GM12872 (cell line): ENCODE measurements at regions not wholly inside any gene's neighbourhood (a gene's known extent, or its start where the extent isn't known, plus 50 kb on each side); places are given as distances from the start of the nearest gene placed in this dataset.

Experiments used
- CTCF ChIP-seq: IDR thresholded peaks from 3 replicates; pipeline ENCODE4 v1.5.1; 2011; ENCODE audit warnings: low read depth, mild to moderate bottlenecking, low read length, moderate library complexity; ENCODE audit not compliant: insufficient read depth

DNA sequence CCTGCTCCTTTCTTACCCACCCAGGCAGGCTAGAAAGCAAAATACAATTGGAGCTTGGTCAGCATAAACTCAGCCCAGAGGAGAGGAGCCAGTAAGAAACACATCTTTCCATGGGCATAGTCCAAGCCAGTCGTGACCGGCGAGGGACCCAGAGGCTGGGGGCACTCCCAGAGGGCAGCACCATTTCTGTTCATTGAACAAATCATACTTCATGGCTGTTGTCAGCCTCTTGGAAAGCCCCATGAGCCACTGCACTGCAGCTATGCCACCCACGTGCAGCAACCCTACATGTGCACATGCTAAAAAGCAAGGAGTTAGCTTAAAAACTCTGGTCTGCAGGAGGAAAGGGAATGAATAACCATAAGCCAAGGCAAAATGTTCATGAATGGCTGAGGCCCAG is 90.0 kb upstream of the CDKN3 start:
- no peak for TF ChIP-seq CTCF

DNA sequence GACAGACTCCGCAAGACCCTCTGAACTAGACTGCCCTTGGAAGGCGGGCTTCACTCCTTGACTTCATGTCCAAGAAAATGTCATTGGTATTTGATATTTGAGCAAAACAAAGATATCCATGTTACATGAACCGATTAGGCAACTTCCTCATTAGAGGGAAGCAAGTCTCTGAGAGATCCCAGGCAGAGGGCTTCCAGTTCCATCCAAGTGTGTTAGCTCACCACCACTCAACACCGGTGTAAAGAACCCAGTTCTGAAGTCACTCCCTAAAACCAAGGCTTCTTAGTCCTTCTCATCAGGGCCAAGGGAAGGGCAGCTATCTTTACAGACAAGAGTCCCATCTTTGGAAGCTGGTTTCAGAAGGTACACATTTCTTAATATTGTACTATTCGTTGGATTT is 87.2 kb upstream of the CDKN3 start:
- TF ChIP-seq CTCF: no peak

DNA sequence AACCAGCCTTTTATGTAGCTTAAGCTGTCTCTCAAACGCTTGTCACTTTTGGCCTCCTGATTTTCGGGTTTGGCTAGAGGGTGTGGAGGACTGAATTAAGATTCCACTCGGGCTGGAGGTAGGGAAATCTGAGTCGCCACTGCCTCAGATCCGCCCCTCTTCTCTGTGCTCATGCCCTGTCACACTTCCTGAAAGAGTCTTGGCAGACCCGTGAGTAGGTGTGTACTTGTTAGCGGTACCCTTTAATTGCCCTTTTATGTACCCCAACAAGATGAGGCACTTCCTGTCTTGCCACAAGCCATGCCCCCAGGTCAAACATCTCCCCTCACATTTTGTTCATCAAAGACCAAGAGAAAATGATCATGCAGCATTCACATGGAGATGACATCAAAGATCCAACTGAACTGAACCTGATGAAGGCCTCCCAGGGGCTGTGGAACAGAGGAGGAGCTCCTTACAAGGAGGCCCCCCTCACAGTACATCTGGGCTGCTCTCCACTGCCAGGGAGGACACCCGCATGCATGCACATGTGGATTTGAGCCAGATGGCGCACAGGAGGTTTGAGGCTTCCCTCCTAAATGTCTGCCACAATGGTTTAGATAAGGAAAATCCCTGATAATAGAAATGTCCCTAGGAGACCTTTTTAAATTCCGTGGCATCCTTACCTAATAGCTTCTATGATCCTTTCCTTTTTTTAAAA is 86.5 kb upstream of the CDKN3 start:
- no peak for TF ChIP-seq CTCF

DNA sequence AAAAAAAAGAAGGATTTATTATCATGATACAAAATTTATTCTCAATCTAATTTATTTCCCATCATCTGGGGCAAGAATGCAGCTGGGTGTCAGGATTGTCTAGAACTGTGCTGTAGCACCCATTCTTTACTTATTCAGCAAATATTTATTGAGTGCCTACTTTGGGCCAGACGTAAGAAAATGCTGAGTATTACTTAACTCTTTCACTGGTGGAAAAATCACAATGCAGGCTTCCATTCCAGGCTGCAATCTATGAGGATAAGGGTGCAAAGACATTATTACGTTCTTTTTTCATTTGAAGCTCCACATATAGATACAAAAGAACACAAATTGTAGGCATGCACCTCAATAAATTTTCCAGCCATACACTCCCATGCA is 86.0 kb upstream of the CDKN3 start:
- no peak for TF ChIP-seq CTCF

GRCh38 chr14:54312166-54312801 is 84.5 kb upstream of the CDKN3 start:
- no peak for TF ChIP-seq CTCF

- no peak for TF ChIP-seq CTCF
Measured at GRCh38 chr14:54314365-54315104, 82.3 kb upstream of the CDKN3 start.

DNA sequence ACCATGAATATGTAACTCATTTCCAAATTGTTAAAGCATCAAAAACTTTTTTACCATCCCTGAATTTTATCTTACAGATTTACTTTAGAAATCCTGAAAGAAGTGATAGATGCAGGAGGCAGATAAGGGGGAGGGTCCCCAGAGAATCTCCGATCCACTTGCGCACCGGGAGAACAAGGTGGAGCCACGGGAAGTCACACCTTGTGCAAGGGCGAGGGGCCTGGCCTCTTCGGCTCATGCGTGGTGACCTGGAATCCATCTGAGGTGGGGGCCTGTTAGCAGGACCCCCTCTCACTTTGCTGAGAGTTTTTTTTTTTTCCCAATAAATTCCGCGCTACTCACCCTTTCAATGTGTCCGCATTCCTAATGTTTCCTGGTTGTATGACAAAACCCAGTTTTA is 80.2 kb upstream of the CDKN3 start:
- no peak for TF ChIP-seq CTCF
